ENCODE measurements at regions not wholly inside any gene's neighbourhood (a gene's known extent, or its start where the extent isn't known, plus 50 kb on each side); places are given as distances from the start of the nearest gene placed in this dataset.
A peak's percentile ranks its signal among the peaks of the same experiment; 100 is the strongest.

GRCh38 chr2:41355794-41356193 lies 692.0 kb upstream of the PKDCC start:
- H3K18ac ChIP-seq (ENCODE audit: low read length) = no peak overlapping the region
- no peaks in the 10 kb centered on the region for H3K36me3 ChIP-seq (ENCODE audit: control insufficient read depth in 1 of 2, insufficient read depth in 2 of 2, low read length in 2 of 2)
- H2BK120ac ChIP-seq (ENCODE audit: insufficient read depth, low read length, poor library complexity) = no peak overlapping the region
- no peaks in the 10 kb centered on the region for H3K4me1 ChIP-seq (ENCODE audit: control insufficient read depth in 1 of 2, insufficient read depth in 2 of 2, low read length in 2 of 2)
- no peak overlapping the region for H2AK5ac ChIP-seq (ENCODE audit: low read length)
- H3K79me1 ChIP-seq (ENCODE audit: low read length) = no peaks in the 10 kb centered on the region
- no peak overlapping the region for H2BK5ac ChIP-seq (ENCODE audit: low read depth, low read length, poor library complexity)
- no peak overlapping the region for H3K23ac ChIP-seq (ENCODE audit: low read length)
- H3K79me2 ChIP-seq (ENCODE audit: control insufficient read depth, insufficient read depth, low read length, poor library complexity) = no peaks in the 10 kb centered on the region
- H2BK12ac ChIP-seq (ENCODE audit: low read length) = no peak overlapping the region
- no peak overlapping the region for H4K91ac ChIP-seq (ENCODE audit: low read depth, low read length)
- H3K4me2 ChIP-seq (ENCODE audit: low read length) = no peak overlapping the region
- WGBS (ENCODE audit: extremely low coverage, insufficient coverage, insufficient read length) = no CpG with 5 or more reads among the region's 2 CpGs
- H3K9ac ChIP-seq (ENCODE audit: low read length) = no peak overlapping the region
- no peak overlapping the region for H3K27ac ChIP-seq (ENCODE audit: low read depth, low read length)
- DNase-seq = no peak
- H3K9me3 ChIP-seq (ENCODE audit: insufficient read depth, low read depth, low read length) = peaks cover 2% of the 10 kb centered on the region
- H4K8ac ChIP-seq (ENCODE audit: low read depth, low read length) = no peak overlapping the region
- H3K4me3 ChIP-seq (ENCODE audit: low read depth, low read length) = no peak overlapping the region
- no peak overlapping the region for H3K4ac ChIP-seq (ENCODE audit: low read depth, low read length)
- no peak overlapping the region for H3K14ac ChIP-seq (ENCODE audit: low read length)
- H3K27me3 ChIP-seq (ENCODE audit: insufficient read depth, low read length) = no peaks in the 10 kb centered on the region
- no peak overlapping the region for H4K12ac ChIP-seq (ENCODE audit: low read depth, low read length)
- H2AFZ ChIP-seq (ENCODE audit: insufficient read depth, low read length, poor library complexity) = no peak overlapping the region

GRCh38 chr2:41364842-41365241 lies 683.0 kb upstream of the PKDCC start:
- Histone ChIP-seq H3K27ac (ENCODE audit: low read depth, low read length) (no peak overlapping the region), H3K4ac (ENCODE audit: low read depth, low read length) (no peak overlapping the region), H4K12ac (ENCODE audit: low read depth, low read length) (no peak overlapping the region), H4K91ac (ENCODE audit: low read depth, low read length) (no peak overlapping the region), H3K23ac (ENCODE audit: low read length) (no peak overlapping the region), H2BK5ac (ENCODE audit: low read depth, low read length, poor library complexity) (no peak overlapping the region), H4K8ac (ENCODE audit: low read depth, low read length) (no peak overlapping the region), H3K14ac (ENCODE audit: low read length) (no peak overlapping the region), H3K79me2 (ENCODE audit: control insufficient read depth, insufficient read depth, low read length, poor library complexity) (no peaks in the 10 kb centered on the region), H3K79me1 (ENCODE audit: low read length) (no peaks in the 10 kb centered on the region), H2BK120ac (ENCODE audit: insufficient read depth, low read length, poor library complexity) (no peak overlapping the region), H3K36me3 (ENCODE audit: control insufficient read depth in 1 of 2, insufficient read depth in 2 of 2, low read length in 2 of 2) (peaks cover 0 to 6% of the 10 kb centered on the region in 2 experiments), H3K27me3 (ENCODE audit: insufficient read depth, low read length) (no peaks in the 10 kb centered on the region), H3K4me3 (ENCODE audit: low read depth, low read length) (no peak overlapping the region), H2AK5ac (ENCODE audit: low read length) (no peak overlapping the region), H3K9ac (ENCODE audit: low read length) (no peak overlapping the region), H3K9me3 (ENCODE audit: insufficient read depth, low read depth, low read length) (peaks cover 7% of the 10 kb centered on the region), H2AFZ (ENCODE audit: insufficient read depth, low read length, poor library complexity) (no peak overlapping the region), H3K4me2 (ENCODE audit: low read length) (no peak overlapping the region), H3K18ac (ENCODE audit: low read length) (no peak overlapping the region), H3K4me1 (ENCODE audit: control insufficient read depth in 1 of 2, insufficient read depth in 2 of 2, low read length in 2 of 2) (peaks cover 6 to 7% of the 10 kb centered on the region in 2 experiments), H2BK12ac (ENCODE audit: low read length) (peak overlapping the region; percentile 19)
- no peak for DNase-seq
- WGBS (ENCODE audit: extremely low coverage, insufficient coverage, insufficient read length) = no CpG with 5 or more reads among the region's 2 CpGs

GRCh38 chr2:41375901-41376300 lies 671.9 kb upstream of the PKDCC start:
- Histone ChIP-seq H3K4me2 (ENCODE audit: low read length) (no peak overlapping the region), H3K23ac (ENCODE audit: low read length) (no peak overlapping the region), H3K36me3 (ENCODE audit: control insufficient read depth in 1 of 2, insufficient read depth in 2 of 2, low read length in 2 of 2) (peaks cover 0 to under 1% of the 10 kb centered on the region in 2 experiments), H3K9me3 (ENCODE audit: insufficient read depth, low read depth, low read length) (peaks cover 1% of the 10 kb centered on the region), H2BK120ac (ENCODE audit: insufficient read depth, low read length, poor library complexity) (no peak overlapping the region), H2BK12ac (ENCODE audit: low read length) (no peak overlapping the region), H2AFZ (ENCODE audit: insufficient read depth, low read length, poor library complexity) (no peak overlapping the region), H3K14ac (ENCODE audit: low read length) (no peak overlapping the region), H3K27ac (ENCODE audit: low read depth, low read length) (no peak overlapping the region), H3K4me1 (ENCODE audit: control insufficient read depth in 1 of 2, insufficient read depth in 2 of 2, low read length in 2 of 2) (peaks cover 3 to 13% of the 10 kb centered on the region in 2 experiments), H4K8ac (ENCODE audit: low read depth, low read length) (no peak overlapping the region), H3K18ac (ENCODE audit: low read length) (no peak overlapping the region), H3K4me3 (ENCODE audit: low read depth, low read length) (no peak overlapping the region), H3K4ac (ENCODE audit: low read depth, low read length) (no peak overlapping the region), H3K79me2 (ENCODE audit: control insufficient read depth, insufficient read depth, low read length, poor library complexity) (peaks cover 8% of the 10 kb centered on the region), H3K79me1 (ENCODE audit: low read length) (peaks cover 22% of the 10 kb centered on the region), H4K91ac (ENCODE audit: low read depth, low read length) (no peak overlapping the region), H2BK5ac (ENCODE audit: low read depth, low read length, poor library complexity) (no peak overlapping the region), H2AK5ac (ENCODE audit: low read length) (no peak overlapping the region), H4K12ac (ENCODE audit: low read depth, low read length) (no peak overlapping the region), H3K9ac (ENCODE audit: low read length) (no peak overlapping the region), H3K27me3 (ENCODE audit: insufficient read depth, low read length) (no peaks in the 10 kb centered on the region)
- DNase-seq = no peak

DNA sequence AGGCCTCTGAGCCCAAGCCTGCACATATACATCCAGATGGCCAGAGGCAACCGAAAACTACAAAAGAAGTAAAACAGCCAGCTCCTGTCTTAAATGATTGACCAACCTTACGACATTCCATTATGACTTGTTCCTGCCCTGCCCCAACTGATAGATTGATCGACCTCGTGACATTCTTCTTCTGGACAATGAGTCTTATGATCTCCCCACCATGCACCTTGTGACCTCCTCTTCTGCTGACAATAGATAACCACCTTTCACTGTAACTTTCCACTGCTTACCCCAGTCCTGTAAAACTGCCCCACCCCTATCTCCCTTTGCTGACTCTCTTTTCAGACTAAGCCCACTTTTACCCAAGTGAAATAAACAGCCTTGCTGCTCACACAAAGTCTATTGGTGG lies 670.0 kb upstream of the PKDCC start:
- H3K14ac ChIP-seq (ENCODE audit: low read length) = peak overlapping the region; percentile 97
- no peak overlapping the region for H2AFZ ChIP-seq (ENCODE audit: insufficient read depth, low read length, poor library complexity)
- peaks cover 0 to 2% of the 10 kb centered on the region in 2 experiments for H3K36me3 ChIP-seq (ENCODE audit: control insufficient read depth in 1 of 2, insufficient read depth in 2 of 2, low read length in 2 of 2)
- H3K18ac ChIP-seq (ENCODE audit: low read length) = peak overlapping the region; percentile 54
- WGBS (ENCODE audit: extremely low coverage, insufficient coverage, insufficient read length) = no CpG with 5 or more reads among the region's 4 CpGs
- H4K8ac ChIP-seq (ENCODE audit: low read depth, low read length) = peak overlapping the region; percentile 80
- H3K79me2 ChIP-seq (ENCODE audit: control insufficient read depth, insufficient read depth, low read length, poor library complexity) = peaks cover 8% of the 10 kb centered on the region
- peaks cover 25% of the 10 kb centered on the region for H3K79me1 ChIP-seq (ENCODE audit: low read length)
- H3K27ac ChIP-seq (ENCODE audit: low read depth, low read length) = peak overlapping the region; percentile 80
- H3K4me3 ChIP-seq (ENCODE audit: low read depth, low read length) = no peak overlapping the region
- peak overlapping the region; percentile 63 for H2BK12ac ChIP-seq (ENCODE audit: low read length)
- peak overlapping the region; percentile 99 for H2BK5ac ChIP-seq (ENCODE audit: low read depth, low read length, poor library complexity)
- H3K23ac ChIP-seq (ENCODE audit: low read length) = no peak overlapping the region
- H2BK120ac ChIP-seq (ENCODE audit: insufficient read depth, low read length, poor library complexity) = peak overlapping the region; percentile 93
- no peak overlapping the region for H3K4me2 ChIP-seq (ENCODE audit: low read length)
- no peaks in the 10 kb centered on the region for H3K27me3 ChIP-seq (ENCODE audit: insufficient read depth, low read length)
- H3K4ac ChIP-seq (ENCODE audit: low read depth, low read length) = no peak overlapping the region
- peaks cover 3 to 13% of the 10 kb centered on the region in 2 experiments for H3K4me1 ChIP-seq (ENCODE audit: control insufficient read depth in 1 of 2, insufficient read depth in 2 of 2, low read length in 2 of 2)
- peak overlapping the region; percentile 99 for H4K91ac ChIP-seq (ENCODE audit: low read depth, low read length)
- H2AK5ac ChIP-seq (ENCODE audit: low read length) = peak overlapping the region; percentile 70
- H4K12ac ChIP-seq (ENCODE audit: low read depth, low read length) = peak overlapping the region; percentile 27
- DNase-seq = peak in 1 of 2 donors; percentile 1
- no peak overlapping the region for H3K9ac ChIP-seq (ENCODE audit: low read length)
- peaks cover 1% of the 10 kb centered on the region for H3K9me3 ChIP-seq (ENCODE audit: insufficient read depth, low read depth, low read length)

Data from trophoblast cell (in vitro differentiated cells and primary cell).